ENCODE measurements at regions not wholly inside any gene's neighbourhood (a gene's known extent, or its start where the extent isn't known, plus 50 kb on each side); places are given as distances from the start of the nearest gene placed in this dataset.

DNA sequence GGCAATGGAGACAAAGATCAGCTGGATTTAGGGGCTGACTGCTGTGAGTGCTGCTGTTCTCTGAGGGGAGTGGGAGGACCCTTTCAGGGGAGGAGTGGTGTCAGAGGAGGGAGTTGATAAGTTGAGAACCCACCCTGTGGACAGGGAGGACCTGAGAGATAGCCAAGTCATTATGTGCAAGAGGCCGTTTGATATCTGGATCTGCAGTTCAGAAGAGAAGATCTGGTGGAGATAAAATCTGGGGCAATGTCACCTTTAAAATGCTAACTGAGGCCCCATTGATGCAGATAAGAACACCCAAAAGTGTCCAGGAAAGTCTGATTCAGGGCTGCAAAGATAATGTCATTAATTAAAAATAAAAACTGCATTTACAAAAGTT, 256.1 kb upstream of the HES1 start:
- Mint-ChIP-seq H3K36me3 (ENCODE audit: low read depth) (no peaks in the 10 kb centered on the region), H3K27ac (no peak overlapping the region; the same call in 1 of the 2 replicates), H3K4me1 (peaks cover 23% of the 10 kb centered on the region), H3K27me3 (ENCODE audit: insufficient read depth, low read depth, poor library complexity) (peaks cover 5% of the 10 kb centered on the region), H3K9me3 (no peaks in the 10 kb centered on the region; the same call in 1 of the 3 replicates), H3K4me3 (no peak overlapping the region)
- no peak for DNase-seq (ENCODE audit: low spot score)
- TF ChIP-seq STAT1 (IDR thresholded peaks at IDR 0.05; ENCODE audit: unreplicated experiment) = no peak
- H3F3A ChIP-seq (replicated peaks; ENCODE audit: low read depth) = no peaks in the 10 kb centered on the region; the same call in 1 of the 2 replicates
- H3K27ac ChIP-seq (ENCODE audit: low read depth) = no peak overlapping the region
- H3K4me1 ChIP-seq (ENCODE audit: insufficient read depth) = peaks cover 12% of the 10 kb centered on the region
- H3K36me3 ChIP-seq (ENCODE audit: insufficient read depth) = no peaks in the 10 kb centered on the region
- H3K27me3 ChIP-seq (ENCODE audit: insufficient read depth) = no peaks in the 10 kb centered on the region
- H2AFZ ChIP-seq = no peak overlapping the region
- H3K4me2 ChIP-seq = no peak overlapping the region
- no peak overlapping the region for H3K4me3 ChIP-seq
- no peaks in the 10 kb centered on the region for H4K20me1 ChIP-seq (replicated peaks; ENCODE audit: insufficient read depth)
- no peak for ATAC-seq
- peaks cover 10% of the 10 kb centered on the region; the same call in 1 of the 2 replicates for H3K9me2 ChIP-seq (ENCODE audit: insufficient read depth)
- H3K79me2 ChIP-seq (replicated peaks; ENCODE audit: insufficient read depth) = no peaks in the 10 kb centered on the region

DNA sequence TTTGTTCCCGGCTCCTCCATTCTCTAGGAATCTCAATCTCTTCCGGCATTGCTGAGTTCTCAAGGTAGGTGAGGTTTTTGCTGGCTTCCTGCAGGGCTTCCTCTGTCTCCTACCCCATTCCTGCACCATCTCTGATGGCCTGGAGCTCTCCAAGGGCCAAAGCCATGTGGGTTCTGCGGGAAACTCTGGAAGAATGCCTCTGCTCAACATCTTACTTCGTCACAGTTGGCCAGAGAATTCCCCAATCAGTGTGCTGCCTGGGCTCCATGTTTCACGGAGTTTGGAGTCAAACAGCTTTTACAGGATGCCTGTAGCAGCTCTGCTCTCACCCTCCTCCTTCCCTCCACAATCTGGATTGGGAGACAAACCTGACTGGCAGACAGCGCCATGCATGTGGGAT, 253.9 kb upstream of the HES1 start:
- peaks cover 5% of the 10 kb centered on the region for H3K27me3 Mint-ChIP-seq (ENCODE audit: insufficient read depth, low read depth, poor library complexity)
- H3K4me3 Mint-ChIP-seq = no peak overlapping the region

More for the DNA sequence above, 253.9 kb upstream of the HES1 start:
- H4K20me1 ChIP-seq (replicated peaks; ENCODE audit: insufficient read depth) = no peaks in the 10 kb centered on the region
- TF ChIP-seq NANOG (IDR thresholded peaks at IDR 0.05; ENCODE audit: borderline replicate concordance) (no peak), EZH2 (IDR thresholded peaks at IDR 0.05; ENCODE audit: low read depth, unreplicated experiment) (no peak), EZH2phosphoT487 (IDR thresholded peaks at IDR 0.05; ENCODE audit: unreplicated experiment) (no peak), POLR2AphosphoS5 (IDR thresholded peaks at IDR 0.05; ENCODE audit: low read depth) (no peak), ZNF331 (CRISPR knock-in tag; IDR thresholded peaks at IDR 0.05; ENCODE audit: low read depth) (no peak), STAT1 (IDR thresholded peaks at IDR 0.05; ENCODE audit: unreplicated experiment) (no peak), ZNF114 (CRISPR knock-in tag; IDR thresholded peaks at IDR 0.05) (no peak), CREB1 (CRISPR knock-in tag; IDR thresholded peaks at IDR 0.05; ENCODE audit: low read depth) (no peak)
- TF ChIP-seq, protein P1, sequence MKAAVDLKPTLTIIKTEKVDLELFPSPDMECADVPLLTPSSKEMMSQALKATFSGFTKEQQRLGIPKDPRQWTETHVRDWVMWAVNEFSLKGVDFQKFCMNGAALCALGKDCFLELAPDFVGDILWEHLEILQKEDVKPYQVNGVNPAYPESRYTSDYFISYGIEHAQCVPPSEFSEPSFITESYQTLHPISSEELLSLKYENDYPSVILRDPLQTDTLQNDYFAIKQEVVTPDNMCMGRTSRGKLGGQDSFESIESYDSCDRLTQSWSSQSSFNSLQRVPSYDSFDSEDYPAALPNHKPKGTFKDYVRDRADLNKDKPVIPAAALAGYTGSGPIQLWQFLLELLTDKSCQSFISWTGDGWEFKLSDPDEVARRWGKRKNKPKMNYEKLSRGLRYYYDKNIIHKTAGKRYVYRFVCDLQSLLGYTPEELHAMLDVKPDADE (IDR thresholded peaks at IDR 0.05) = no peak
- TF ChIP-seq, protein P2, sequence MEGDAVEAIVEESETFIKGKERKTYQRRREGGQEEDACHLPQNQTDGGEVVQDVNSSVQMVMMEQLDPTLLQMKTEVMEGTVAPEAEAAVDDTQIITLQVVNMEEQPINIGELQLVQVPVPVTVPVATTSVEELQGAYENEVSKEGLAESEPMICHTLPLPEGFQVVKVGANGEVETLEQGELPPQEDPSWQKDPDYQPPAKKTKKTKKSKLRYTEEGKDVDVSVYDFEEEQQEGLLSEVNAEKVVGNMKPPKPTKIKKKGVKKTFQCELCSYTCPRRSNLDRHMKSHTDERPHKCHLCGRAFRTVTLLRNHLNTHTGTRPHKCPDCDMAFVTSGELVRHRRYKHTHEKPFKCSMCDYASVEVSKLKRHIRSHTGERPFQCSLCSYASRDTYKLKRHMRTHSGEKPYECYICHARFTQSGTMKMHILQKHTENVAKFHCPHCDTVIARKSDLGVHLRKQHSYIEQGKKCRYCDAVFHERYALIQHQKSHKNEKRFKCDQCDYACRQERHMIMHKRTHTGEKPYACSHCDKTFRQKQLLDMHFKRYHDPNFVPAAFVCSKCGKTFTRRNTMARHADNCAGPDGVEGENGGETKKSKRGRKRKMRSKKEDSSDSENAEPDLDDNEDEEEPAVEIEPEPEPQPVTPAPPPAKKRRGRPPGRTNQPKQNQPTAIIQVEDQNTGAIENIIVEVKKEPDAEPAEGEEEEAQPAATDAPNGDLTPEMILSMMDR (conservative IDR thresholded peaks at IDR 0.05; ENCODE audit: low read depth in 2 of 2) = no peak
- TF ChIP-seq, protein P3, sequence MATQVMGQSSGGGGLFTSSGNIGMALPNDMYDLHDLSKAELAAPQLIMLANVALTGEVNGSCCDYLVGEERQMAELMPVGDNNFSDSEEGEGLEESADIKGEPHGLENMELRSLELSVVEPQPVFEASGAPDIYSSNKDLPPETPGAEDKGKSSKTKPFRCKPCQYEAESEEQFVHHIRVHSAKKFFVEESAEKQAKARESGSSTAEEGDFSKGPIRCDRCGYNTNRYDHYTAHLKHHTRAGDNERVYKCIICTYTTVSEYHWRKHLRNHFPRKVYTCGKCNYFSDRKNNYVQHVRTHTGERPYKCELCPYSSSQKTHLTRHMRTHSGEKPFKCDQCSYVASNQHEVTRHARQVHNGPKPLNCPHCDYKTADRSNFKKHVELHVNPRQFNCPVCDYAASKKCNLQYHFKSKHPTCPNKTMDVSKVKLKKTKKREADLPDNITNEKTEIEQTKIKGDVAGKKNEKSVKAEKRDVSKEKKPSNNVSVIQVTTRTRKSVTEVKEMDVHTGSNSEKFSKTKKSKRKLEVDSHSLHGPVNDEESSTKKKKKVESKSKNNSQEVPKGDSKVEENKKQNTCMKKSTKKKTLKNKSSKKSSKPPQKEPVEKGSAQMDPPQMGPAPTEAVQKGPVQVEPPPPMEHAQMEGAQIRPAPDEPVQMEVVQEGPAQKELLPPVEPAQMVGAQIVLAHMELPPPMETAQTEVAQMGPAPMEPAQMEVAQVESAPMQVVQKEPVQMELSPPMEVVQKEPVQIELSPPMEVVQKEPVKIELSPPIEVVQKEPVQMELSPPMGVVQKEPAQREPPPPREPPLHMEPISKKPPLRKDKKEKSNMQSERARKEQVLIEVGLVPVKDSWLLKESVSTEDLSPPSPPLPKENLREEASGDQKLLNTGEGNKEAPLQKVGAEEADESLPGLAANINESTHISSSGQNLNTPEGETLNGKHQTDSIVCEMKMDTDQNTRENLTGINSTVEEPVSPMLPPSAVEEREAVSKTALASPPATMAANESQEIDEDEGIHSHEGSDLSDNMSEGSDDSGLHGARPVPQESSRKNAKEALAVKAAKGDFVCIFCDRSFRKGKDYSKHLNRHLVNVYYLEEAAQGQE (IDR thresholded peaks at IDR 0.05; ENCODE audit: unreplicated experiment) = no peak
- Mint-ChIP-seq H3K9me3 (no peaks in the 10 kb centered on the region; the same call in 2 of the 3 replicates), H3K4me1 (peaks cover 17% of the 10 kb centered on the region), H3K36me3 (ENCODE audit: low read depth) (peaks cover 2% of the 10 kb centered on the region; the same call in 1 of the 3 replicates), H3K27ac (no peak overlapping the region)
- no peak for DNase-seq (ENCODE audit: low spot score)
- no peaks in the 10 kb centered on the region for H3K36me3 ChIP-seq (ENCODE audit: insufficient read depth)
- no peak for ATAC-seq
- no peaks in the 10 kb centered on the region for H3K27me3 ChIP-seq (ENCODE audit: insufficient read depth)
- no peaks in the 10 kb centered on the region for H3K79me2 ChIP-seq (replicated peaks; ENCODE audit: insufficient read depth)
- H2AFZ ChIP-seq = no peak overlapping the region
- no peak overlapping the region for H3K4me3 ChIP-seq
- peaks cover 10% of the 10 kb centered on the region; the same call in 1 of the 2 replicates for H3K9me2 ChIP-seq (ENCODE audit: insufficient read depth)
- no peak overlapping the region for H3K27ac ChIP-seq (ENCODE audit: low read depth)
- H3K4me1 ChIP-seq (ENCODE audit: insufficient read depth) = peaks cover 7% of the 10 kb centered on the region
- H3F3A ChIP-seq (replicated peaks; ENCODE audit: low read depth) = no peaks in the 10 kb centered on the region; the same call in 1 of the 2 replicates
- H3K4me2 ChIP-seq = no peak overlapping the region
